ENCODE measurements at regions not wholly inside any gene's neighbourhood (a gene's known extent, or its start where the extent isn't known, plus 50 kb on each side); places are given as distances from the start of the nearest gene placed in this dataset.

- Histone ChIP-seq H4K20me1 (ENCODE audit: control insufficient read depth, insufficient read depth, low read depth, low read length) (no peaks in the 10 kb centered on the region), H3K4me2 (ENCODE audit: low read length) (no peak overlapping the region), H3K36me3 (ENCODE audit: control insufficient read depth, low read length) (no peaks in the 10 kb centered on the region), H3F3A (ENCODE audit: control insufficient read depth, insufficient read depth) (no peaks in the 10 kb centered on the region), H3K4me1 (ENCODE audit: control insufficient read depth, low read length) (no peaks in the 10 kb centered on the region), H3K9me3 (ENCODE audit: control insufficient read depth, insufficient read depth, low read length) (no peaks in the 10 kb centered on the region; the same call in 1 of the 2 replicates), H3K27me3 (ENCODE audit: control insufficient read depth, low read length) (no peaks in the 10 kb centered on the region), H3K79me2 (ENCODE audit: control insufficient read depth, low read length) (no peaks in the 10 kb centered on the region), H3K4me3 (ENCODE audit: low read length) (no peak overlapping the region), H3K9me2 (replicated peaks; ENCODE audit: control insufficient read depth, low read length) (no peaks in the 10 kb centered on the region), H3K27ac (ENCODE audit: low read depth, low read length) (no peak overlapping the region)
- no peak for TF ChIP-seq CTCF (IDR thresholded peaks at IDR 0.05; ENCODE audit: low read depth, low read length, poor library complexity, severe bottlenecking)
- no peak for TF ChIP-seq EZH2phosphoT487 (IDR thresholded peaks at IDR 0.05; ENCODE audit: borderline replicate concordance, low read length)
Observed at GRCh38 chr13:84132491-84132890, 250.2 kb upstream of the SLITRK1 start.

DNA sequence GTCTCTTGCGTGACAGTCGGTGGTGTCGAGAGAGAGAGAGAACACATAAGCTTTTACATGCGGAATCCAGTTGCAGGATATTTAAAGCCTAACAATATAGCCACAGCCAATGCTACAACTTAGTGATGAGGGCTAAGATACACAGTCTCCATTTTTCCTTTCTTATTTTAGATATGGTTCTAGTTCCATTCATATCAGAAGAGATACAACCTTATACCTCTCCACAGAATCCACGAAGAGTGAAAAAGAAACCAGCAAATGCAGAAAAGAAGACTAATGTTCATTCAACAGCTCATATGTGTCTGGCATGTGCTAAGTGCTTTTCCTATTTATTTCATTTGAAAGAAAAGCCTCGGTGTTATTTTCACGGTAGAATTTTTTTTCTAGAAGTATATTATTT lies 249.0 kb upstream of the SLITRK1 start:
- no peaks in the 10 kb centered on the region for H3K27me3 ChIP-seq (ENCODE audit: control insufficient read depth, low read length)
- no peaks in the 10 kb centered on the region for H3K79me2 ChIP-seq (ENCODE audit: control insufficient read depth, low read length)
- TF ChIP-seq EZH2phosphoT487 (IDR thresholded peaks at IDR 0.05; ENCODE audit: borderline replicate concordance, low read length) (no peak), CTCF (IDR thresholded peaks at IDR 0.05; ENCODE audit: low read depth, low read length, poor library complexity, severe bottlenecking) (no peak)
- H3K4me3 ChIP-seq (ENCODE audit: low read length) = no peak overlapping the region
- no peaks in the 10 kb centered on the region for H3K9me2 ChIP-seq (replicated peaks; ENCODE audit: control insufficient read depth, low read length)
- no peaks in the 10 kb centered on the region for H3K36me3 ChIP-seq (ENCODE audit: control insufficient read depth, low read length)
- H3K27ac ChIP-seq (ENCODE audit: low read depth, low read length) = no peak overlapping the region
- no peaks in the 10 kb centered on the region for H3F3A ChIP-seq (ENCODE audit: control insufficient read depth, insufficient read depth)
- no peak overlapping the region for H3K4me2 ChIP-seq (ENCODE audit: low read length)
- no peaks in the 10 kb centered on the region for H3K4me1 ChIP-seq (ENCODE audit: control insufficient read depth, low read length)
- H3K9me3 ChIP-seq (ENCODE audit: control insufficient read depth, insufficient read depth, low read length) = no peaks in the 10 kb centered on the region; the same call in 1 of the 2 replicates
- H4K20me1 ChIP-seq (ENCODE audit: control insufficient read depth, insufficient read depth, low read depth, low read length) = no peaks in the 10 kb centered on the region

- H3K4me2 ChIP-seq (ENCODE audit: low read length) = no peak overlapping the region
- no peaks in the 10 kb centered on the region; the same call in 1 of the 2 replicates for H3K9me3 ChIP-seq (ENCODE audit: control insufficient read depth, insufficient read depth, low read length)
- no peaks in the 10 kb centered on the region for H3K4me1 ChIP-seq (ENCODE audit: control insufficient read depth, low read length)
- no peaks in the 10 kb centered on the region for H3F3A ChIP-seq (ENCODE audit: control insufficient read depth, insufficient read depth)
- H3K36me3 ChIP-seq (ENCODE audit: control insufficient read depth, low read length) = no peaks in the 10 kb centered on the region
- TF ChIP-seq CTCF (IDR thresholded peaks at IDR 0.05; ENCODE audit: low read depth, low read length, poor library complexity, severe bottlenecking) = no peak
- TF ChIP-seq EZH2phosphoT487 (IDR thresholded peaks at IDR 0.05; ENCODE audit: borderline replicate concordance, low read length) = no peak
- H3K27ac ChIP-seq (ENCODE audit: low read depth, low read length) = no peak overlapping the region
- no peak overlapping the region for H3K4me3 ChIP-seq (ENCODE audit: low read length)
- no peaks in the 10 kb centered on the region for H3K27me3 ChIP-seq (ENCODE audit: control insufficient read depth, low read length)
- no peaks in the 10 kb centered on the region for H4K20me1 ChIP-seq (ENCODE audit: control insufficient read depth, insufficient read depth, low read depth, low read length)
- H3K9me2 ChIP-seq (replicated peaks; ENCODE audit: control insufficient read depth, low read length) = no peaks in the 10 kb centered on the region
- no peaks in the 10 kb centered on the region for H3K79me2 ChIP-seq (ENCODE audit: control insufficient read depth, low read length)
Observed at GRCh38 chr13:84130495-84131114, 248.3 kb upstream of the SLITRK1 start.

Measured in DOHH2 (cell line).